H9 (cell line): ENCODE measurements at regions not wholly inside any gene's neighbourhood (a gene's known extent, or its start where the extent isn't known, plus 50 kb on each side); places are given as distances from the start of the nearest gene placed in this dataset.

Experiments
- DNase-seq: peaks from one replicate; pipeline ENCODE4 v3.0.0-alpha.2; 2017
- H2AFZ ChIP-seq: one replicate; pipeline ENCODE4 v1.6.1; 2013; ENCODE audit warnings: mild to moderate bottlenecking, low read length, control low read depth, moderate library complexity
- H2AK5ac ChIP-seq: 2 replicates; pipeline ENCODE4 v1.6.1; 2013; ENCODE audit warnings: low read length, control low read depth, mixed read lengths; ENCODE audit not compliant: insufficient read length
- H2BK120ac ChIP-seq: one replicate; pipeline ENCODE4 v1.6.1; 2013; ENCODE audit warnings: low read depth, mild to moderate bottlenecking, low read length, control low read depth, inconsistent platforms; ENCODE audit not compliant: poor library complexity, severe bottlenecking
- H2BK12ac ChIP-seq: 2 replicates; pipeline ENCODE4 v1.6.1; 2013; ENCODE audit warnings: low read length, control low read depth, mixed read lengths, low read depth; ENCODE audit not compliant: insufficient read length
- H2BK15ac ChIP-seq: 2 replicates; pipeline ENCODE4 v1.6.1; 2013; ENCODE audit warnings: low read depth, low read length, control low read depth
- H2BK20ac ChIP-seq: one replicate; pipeline ENCODE4 v1.6.1; 2013; ENCODE audit warnings: low read depth, mild to moderate bottlenecking, low read length, control low read depth, inconsistent platforms; ENCODE audit not compliant: poor library complexity, severe bottlenecking
- H2BK5ac ChIP-seq: 2 replicates; pipeline ENCODE4 v1.6.1; 2013; ENCODE audit warnings: low read length, control low read depth, mixed read lengths; ENCODE audit not compliant: insufficient read length
- H3K14ac ChIP-seq: 2 replicates; pipeline ENCODE4 v1.6.1; 2013; ENCODE audit warnings: low read length, control low read depth; ENCODE audit not compliant: insufficient read depth
- H3K18ac ChIP-seq: 2 replicates; pipeline ENCODE4 v1.6.1; 2013; ENCODE audit warnings: low read depth, mild to moderate bottlenecking, mixed read lengths, low read length, control low read depth; ENCODE audit not compliant: insufficient read length
- H3K23ac ChIP-seq: 2 replicates; pipeline ENCODE4 v1.6.1; 2013; ENCODE audit warnings: low read length, control low read depth, mixed read lengths, low read depth; ENCODE audit not compliant: insufficient read length
- H3K23me2 ChIP-seq: 2 replicates; pipeline ENCODE4 v1.6.1; 2013; ENCODE audit warnings: low read depth, mild to moderate bottlenecking, mixed read lengths, low read length, control low read depth; ENCODE audit not compliant: insufficient read length, poor library complexity, severe bottlenecking
- H3K27ac ChIP-seq: 2 replicates; pipeline ENCODE4 v1.5.1; 2013; ENCODE audit warnings: low read length, control low read depth, mixed read lengths, low read depth; ENCODE audit not compliant: insufficient read length
- H3K27me3 ChIP-seq: 2 replicates; pipeline ENCODE4 v1.6.1; 2013; ENCODE audit warnings: low read length, control low read depth, inconsistent platforms; ENCODE audit not compliant: insufficient read depth
- H3K4ac ChIP-seq: 2 replicates; pipeline ENCODE4 v1.6.1; 2013; ENCODE audit warnings: low read depth, mild to moderate bottlenecking, control low read depth, inconsistent platforms, low read length, moderate library complexity
- H3K4me1 ChIP-seq: 2 replicates; pipeline ENCODE4 v1.6.1; 2013; ENCODE audit warnings: low read length, control low read depth, inconsistent platforms; ENCODE audit not compliant: insufficient read depth
- H3K4me2 ChIP-seq: 2 replicates; pipeline ENCODE4 v1.6.1; 2013; ENCODE audit warnings: low read length, control low read depth, mixed read lengths; ENCODE audit not compliant: insufficient read length, insufficient read depth
- H3K56ac ChIP-seq: 2 replicates; pipeline ENCODE4 v1.6.1; 2013; ENCODE audit warnings: low read depth, mild to moderate bottlenecking, mixed read lengths, low read length, control low read depth; ENCODE audit not compliant: insufficient read length
- H3K79me1 ChIP-seq: 2 replicates; pipeline ENCODE4 v1.6.1; 2013; ENCODE audit warnings: low read depth, mild to moderate bottlenecking, moderate library complexity, low read length, control low read depth, inconsistent platforms; ENCODE audit not compliant: insufficient read depth, poor library complexity, severe bottlenecking
- H3K79me2 ChIP-seq: 2 replicates; pipeline ENCODE4 v1.6.1; 2013; ENCODE audit warnings: low read length, control low read depth, inconsistent platforms; ENCODE audit not compliant: insufficient read depth
- H3K9ac ChIP-seq: 2 replicates; pipeline ENCODE4 v1.6.1; 2013; ENCODE audit warnings: low read length, control low read depth, mixed read lengths; ENCODE audit not compliant: insufficient read length; ENCODE audit errors: extremely low read depth
- H3K9me3 ChIP-seq: one replicate; pipeline ENCODE4 v1.6.1; 2013; ENCODE audit warnings: low read depth, low read length, inconsistent platforms; ENCODE audit not compliant: control insufficient read depth
- H3T11ph ChIP-seq: one replicate; pipeline ENCODE4 v1.6.1; 2013; ENCODE audit warnings: mild to moderate bottlenecking, low read length, control low read depth, inconsistent platforms
- H4K20me1 ChIP-seq: one replicate; pipeline ENCODE4 v1.6.1; 2013; ENCODE audit not compliant: control insufficient read depth, insufficient read length, insufficient read depth
- H4K5ac ChIP-seq: 2 replicates; pipeline ENCODE4 v1.6.1; 2013; ENCODE audit warnings: low read depth, mild to moderate bottlenecking, mixed read lengths, low read length, control low read depth; ENCODE audit not compliant: insufficient read length
- H4K8ac ChIP-seq: replicated peaks from 2 replicates; pipeline ENCODE4 v1.6.1; 2013; ENCODE audit warnings: low read length, control low read depth, mixed read lengths, low read depth; ENCODE audit not compliant: insufficient read length
- H4K91ac ChIP-seq: 2 replicates; pipeline ENCODE4 v1.6.1; 2013; ENCODE audit warnings: low read depth, mild to moderate bottlenecking, moderate library complexity, mixed read lengths, low read length, control low read depth; ENCODE audit not compliant: insufficient read length
- H3K27ac Mint-ChIP-seq, 3 experiments: 2 replicates in 2 of 3; 3 replicates in 1 of 3; pipeline ENCODE4 v1.8.0; 2020 to 2021; ENCODE audit warnings: mixed read lengths in 3 of 3, mild to moderate bottlenecking in 1 of 3, moderate library complexity in 1 of 3
- H3K27me3 Mint-ChIP-seq: 2 replicates; pipeline ENCODE4 v1.8.0; 2021; ENCODE audit warnings: low read depth, mild to moderate bottlenecking, moderate library complexity, mixed read lengths
- H3K36me3 Mint-ChIP-seq, 3 experiments: 2 replicates in 2 of 3; 3 replicates in 1 of 3; pipeline ENCODE4 v1.8.0; 2020 to 2021; ENCODE audit warnings: low read depth in 3 of 3, mixed read lengths in 3 of 3; ENCODE audit not compliant: insufficient read depth in 1 of 3
- H3K4me1 Mint-ChIP-seq, 2 experiments: 2 replicates each; pipeline ENCODE4 v1.8.0; 2020; ENCODE audit warnings: mixed read lengths in 2 of 2
- H3K4me3 Mint-ChIP-seq, 2 experiments: 2 replicates in 1 of 2; 3 replicates in 1 of 2; pipeline ENCODE4 v1.8.0; 2020 to 2021; ENCODE audit warnings: mild to moderate bottlenecking in 2 of 2, mixed read lengths in 2 of 2, moderate library complexity in 1 of 2
- H3K9me3 Mint-ChIP-seq, 2 experiments: 2 replicates in 1 of 2; 3 replicates in 1 of 2; pipeline ENCODE4 v1.8.0; 2020; ENCODE audit warnings: mild to moderate bottlenecking in 2 of 2, mixed read lengths in 2 of 2, moderate library complexity in 1 of 2
- CTCF ChIP-seq: fragments of 200-600 bp; sonication (generic); conservative IDR thresholded peaks from 3 replicates; pipeline ENCODE4 v1.8.0; 2021; ENCODE audit warnings: antibody characterized with exemption, mild to moderate bottlenecking

GRCh38 chr3:4091786-4092185 lies 211.4 kb upstream of the SETMAR start:
- no peak for DNase-seq
- no peak overlapping the region for H2BK120ac ChIP-seq
- H2BK20ac ChIP-seq: no peak overlapping the region
- no peak overlapping the region for H4K91ac ChIP-seq
- H3K79me2 ChIP-seq: no peaks in the 10 kb centered on the region
- no peaks in the 10 kb centered on the region for H3K4me1 ChIP-seq
- H3T11ph ChIP-seq: no peak overlapping the region
- H3K9ac ChIP-seq: no peak overlapping the region
- TF ChIP-seq CTCF: no peak
- H3K27me3 ChIP-seq: no peaks in the 10 kb centered on the region
- no peak overlapping the region for H4K8ac ChIP-seq
- Mint-ChIP-seq H3K4me3 (no peak overlapping the region), H3K4me1 (no peaks in the 10 kb centered on the region), H3K36me3 (no peaks in the 10 kb centered on the region), H3K9me3 (no peaks in the 10 kb centered on the region), H3K27me3 (peaks cover 3% of the 10 kb centered on the region; the same call in 1 of the 2 replicates), H3K27ac (no peak overlapping the region)
- H3K27ac ChIP-seq: no peak overlapping the region
- no peak overlapping the region for H2BK15ac ChIP-seq
- no peaks in the 10 kb centered on the region for H3K9me3 ChIP-seq
- H3K56ac ChIP-seq: no peak overlapping the region
- H3K4me2 ChIP-seq: no peak overlapping the region
- no peak overlapping the region for H3K4ac ChIP-seq
- H2BK5ac ChIP-seq: no peak overlapping the region
- H3K14ac ChIP-seq: no peak overlapping the region
- H2BK12ac ChIP-seq: no peak overlapping the region
- no peaks in the 10 kb centered on the region for H4K20me1 ChIP-seq
- no peak overlapping the region for H2AK5ac ChIP-seq
- no peak overlapping the region for H4K5ac ChIP-seq
- H3K23me2 ChIP-seq: no peaks in the 10 kb centered on the region
- no peak overlapping the region for H3K18ac ChIP-seq
- H3K23ac ChIP-seq: no peak overlapping the region
- H2AFZ ChIP-seq: no peak overlapping the region
- no peaks in the 10 kb centered on the region for H3K79me1 ChIP-seq
